CD4-positive, alpha-beta T cell treated with Interferon alpha-2 for 1 hour (primary cell): ENCODE measurements at regions not wholly inside any gene's neighbourhood (a gene's known extent, or its start where the extent isn't known, plus 50 kb on each side); places are given as distances from the start of the nearest gene placed in this dataset.
A peak's percentile ranks its signal among the peaks of the same experiment; 100 is the strongest.
"Not testable (repeated sequence)": the region's sequence is repeated elsewhere in the genome, so short reads cannot be mapped to it uniquely, and the experiment has no call there.

Experiments
- DNase-seq, 2 donors: peaks; one replicate each; pipeline ENCODE4 v3.0.0-alpha.2; 2020 to 2022

DNA sequence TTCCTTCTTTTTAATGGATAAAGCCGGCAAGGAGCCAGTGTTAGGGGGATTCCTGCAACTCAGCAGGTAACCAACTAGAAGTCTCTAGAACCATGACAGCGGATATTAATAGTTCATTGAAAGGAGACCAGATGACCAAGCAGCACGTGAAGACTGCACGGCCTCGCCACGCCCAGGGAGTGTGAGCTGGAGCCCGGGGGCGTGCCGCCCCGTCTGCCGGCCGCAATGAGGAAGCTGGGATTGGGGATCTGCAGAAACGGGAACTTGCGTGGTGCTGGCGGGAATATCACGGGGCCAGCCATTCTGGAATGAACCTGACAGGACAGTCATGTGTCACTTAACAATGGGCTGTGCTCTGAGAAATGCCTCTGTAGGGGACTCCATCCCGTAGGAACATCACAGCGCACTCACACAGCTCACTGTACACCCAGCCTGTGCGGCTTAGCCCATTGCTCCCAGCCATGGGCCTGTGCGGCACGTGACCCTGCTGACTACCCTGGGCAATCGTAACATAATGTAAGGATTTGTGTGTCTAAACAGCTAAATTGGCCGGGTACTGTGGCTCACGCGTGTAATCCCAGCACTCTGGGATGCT, 4092.8 kb upstream of the TPTE start:
- DNase-seq: peak in 1 of 2 donors; percentile 13

DNA sequence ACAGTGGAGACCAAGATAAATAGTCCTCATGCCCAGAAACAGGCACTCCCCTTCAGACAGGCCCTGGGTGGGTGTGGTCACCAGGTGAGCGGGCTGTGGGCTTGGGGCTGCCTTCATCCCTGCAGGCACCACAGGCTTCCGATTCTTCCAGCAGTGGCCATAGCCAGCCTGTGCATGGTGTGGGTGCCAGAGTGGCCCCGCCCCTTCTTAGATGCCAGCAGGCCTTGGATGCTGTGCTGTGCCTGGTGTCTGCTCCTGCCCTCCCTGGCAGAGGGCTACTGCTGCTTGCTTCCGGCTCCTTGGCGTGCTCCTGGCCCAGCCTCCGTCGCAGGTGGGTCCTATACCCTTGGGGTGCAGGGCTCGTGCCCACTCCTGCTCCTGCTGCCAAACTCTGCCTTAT, 4091.5 kb upstream of the TPTE start:
- not testable (repeated sequence) for DNase-seq

DNA sequence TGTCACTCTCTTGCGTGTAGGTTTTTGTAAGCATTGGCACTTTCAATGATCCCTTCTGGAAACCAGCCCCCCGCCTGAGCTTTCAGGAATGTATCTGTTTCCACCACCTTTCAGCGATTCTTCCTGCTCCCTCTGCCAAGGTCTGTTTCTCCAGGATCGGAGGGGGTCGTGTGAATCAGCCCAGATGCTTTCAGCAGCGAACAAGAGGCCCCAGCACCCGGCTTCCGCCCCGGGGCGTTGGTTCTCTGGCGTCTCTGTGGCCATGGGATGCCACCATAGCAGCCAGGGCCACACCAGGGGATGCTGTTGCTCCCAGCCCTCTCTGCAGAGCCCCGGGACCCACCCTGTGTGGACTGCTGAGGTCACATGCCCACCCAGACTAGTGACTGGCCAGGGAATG, 4088.2 kb upstream of the TPTE start:
- not testable (repeated sequence) for DNase-seq

DNA sequence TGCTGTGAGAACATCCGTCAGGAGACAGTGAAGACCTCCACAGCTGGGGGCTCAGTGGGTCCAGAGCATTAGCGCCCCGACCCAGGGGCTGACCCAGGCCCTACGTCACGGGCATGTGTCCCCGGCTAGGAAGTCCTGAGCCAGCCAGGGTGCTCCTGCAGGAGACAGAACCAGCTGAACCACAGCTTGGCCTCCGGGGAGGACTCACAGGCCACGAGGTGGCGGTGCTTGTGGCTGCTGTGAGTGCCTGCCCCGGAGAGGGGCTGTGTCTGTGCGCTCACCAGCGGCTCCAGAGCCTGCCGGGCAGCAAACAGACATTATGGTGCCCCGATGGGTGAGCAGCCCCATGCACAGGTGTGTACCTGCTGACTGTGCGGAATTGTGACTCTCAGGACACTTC, 4085.2 kb upstream of the TPTE start:
- DNase-seq: not testable (repeated sequence)

DNA sequence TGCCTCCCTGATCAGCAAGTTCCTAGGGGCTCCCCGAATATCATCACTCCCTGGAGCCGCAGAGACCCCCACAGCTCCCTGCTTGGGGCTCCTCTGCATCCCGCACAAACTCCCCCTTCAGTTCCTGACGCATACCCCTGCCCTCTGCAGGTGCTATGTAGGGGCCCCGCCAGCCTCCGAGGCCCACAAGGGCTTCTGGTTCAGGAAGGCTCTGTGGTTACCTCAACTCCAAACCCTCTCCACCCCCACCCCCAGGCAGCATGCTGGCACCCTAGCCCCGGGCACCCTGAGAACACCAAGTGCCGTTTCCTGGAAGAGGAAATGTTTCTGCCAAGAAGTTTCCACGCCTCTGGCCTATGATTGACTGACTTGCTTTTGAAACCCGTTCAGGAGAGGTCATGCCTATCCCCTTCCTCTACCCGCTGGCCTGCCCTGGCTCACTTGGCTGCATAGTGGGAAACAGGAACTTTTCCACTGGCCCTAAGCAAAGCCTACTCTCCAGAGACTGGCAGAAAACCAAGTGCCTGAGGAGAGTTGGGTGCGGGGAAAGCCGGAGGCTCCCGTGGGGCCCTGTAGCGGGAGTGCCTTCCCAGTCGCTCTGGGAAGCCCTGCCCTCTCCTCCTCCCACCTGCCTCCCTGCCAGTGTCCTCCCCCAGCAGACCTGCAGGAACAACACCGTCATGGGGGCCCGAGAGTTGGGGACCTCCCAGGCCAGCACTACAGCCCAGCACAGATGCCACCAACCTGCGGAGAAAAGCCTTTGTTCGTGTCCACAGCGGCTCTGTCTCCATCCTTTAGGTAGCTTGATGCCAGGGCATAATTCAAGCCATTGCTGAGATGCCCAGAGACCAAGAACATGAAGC, 4084.2 kb upstream of the TPTE start:
- not testable (repeated sequence) for DNase-seq

DNA sequence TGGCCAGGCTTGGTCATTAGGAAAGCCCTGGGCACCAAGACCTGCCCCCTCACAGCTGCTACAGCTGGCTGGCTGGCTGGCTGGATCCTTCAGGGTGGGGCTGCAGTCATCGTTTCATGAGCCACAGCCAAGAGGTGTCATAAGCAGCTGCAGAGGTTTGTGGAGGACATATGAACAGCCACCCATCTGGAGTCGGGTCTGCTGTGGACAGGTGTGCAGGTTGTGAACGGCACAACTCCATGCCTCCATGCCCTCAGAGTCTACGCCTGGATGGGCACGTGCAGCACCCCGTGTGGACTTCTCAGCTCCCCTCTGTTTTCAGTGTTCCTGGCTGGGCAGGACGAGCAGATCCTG, 4083.6 kb upstream of the TPTE start:
- not testable (repeated sequence) for DNase-seq

DNA sequence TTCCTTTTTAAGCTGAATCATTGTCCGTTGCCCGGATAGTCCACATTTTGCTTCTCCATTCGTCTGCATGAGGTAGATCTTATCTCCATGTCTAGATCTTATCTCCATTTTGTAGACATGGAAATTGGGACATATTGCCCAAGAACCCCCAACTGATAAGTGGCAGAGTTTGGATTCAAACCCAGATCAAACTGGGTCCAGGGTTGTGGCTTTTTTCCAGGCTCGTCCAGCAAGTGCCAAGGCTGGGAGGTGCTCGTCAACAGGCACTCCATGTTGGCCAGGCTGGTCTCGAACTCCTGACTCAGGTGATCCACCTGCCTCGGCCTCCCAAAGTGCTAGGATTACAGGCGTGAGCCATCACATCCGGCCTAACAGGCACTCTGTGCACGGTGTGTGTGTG, 4082.3 kb upstream of the TPTE start:
- not testable (repeated sequence) for DNase-seq

DNA sequence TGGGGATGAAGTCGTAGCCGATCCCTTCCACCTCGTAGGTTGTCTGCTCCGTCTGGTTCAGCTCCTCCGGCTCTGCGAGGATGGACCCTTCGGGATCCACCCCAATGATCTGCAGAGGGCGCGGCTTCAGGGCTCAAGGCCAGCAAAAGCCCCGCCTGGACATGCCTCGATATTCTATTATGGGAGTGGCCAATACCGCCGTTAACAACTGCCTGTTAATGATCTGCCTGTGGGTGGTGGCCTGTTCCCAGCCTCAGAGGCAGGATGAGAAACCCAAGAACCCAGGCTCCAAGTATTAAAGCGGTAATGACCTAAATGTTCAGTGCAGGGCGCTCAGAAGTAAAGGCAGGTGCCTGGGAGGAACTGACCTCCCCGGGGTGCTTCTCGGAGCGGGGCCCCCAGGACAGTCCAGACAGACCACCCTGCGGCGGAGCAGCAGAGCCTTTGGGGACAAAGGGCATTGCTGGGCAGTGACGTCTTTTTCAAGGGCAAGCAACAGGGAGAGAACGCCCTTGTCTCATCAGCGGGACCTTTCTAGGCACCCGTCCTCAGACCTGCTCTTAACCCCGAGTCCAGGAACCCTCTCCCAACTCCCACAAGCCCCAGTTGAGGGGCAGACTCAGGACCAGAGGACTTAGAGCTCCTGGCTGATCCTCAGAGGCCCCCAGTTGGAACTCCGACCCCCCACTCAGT, 4066.6 kb upstream of the TPTE start:
- DNase-seq: not testable (repeated sequence)

DNA sequence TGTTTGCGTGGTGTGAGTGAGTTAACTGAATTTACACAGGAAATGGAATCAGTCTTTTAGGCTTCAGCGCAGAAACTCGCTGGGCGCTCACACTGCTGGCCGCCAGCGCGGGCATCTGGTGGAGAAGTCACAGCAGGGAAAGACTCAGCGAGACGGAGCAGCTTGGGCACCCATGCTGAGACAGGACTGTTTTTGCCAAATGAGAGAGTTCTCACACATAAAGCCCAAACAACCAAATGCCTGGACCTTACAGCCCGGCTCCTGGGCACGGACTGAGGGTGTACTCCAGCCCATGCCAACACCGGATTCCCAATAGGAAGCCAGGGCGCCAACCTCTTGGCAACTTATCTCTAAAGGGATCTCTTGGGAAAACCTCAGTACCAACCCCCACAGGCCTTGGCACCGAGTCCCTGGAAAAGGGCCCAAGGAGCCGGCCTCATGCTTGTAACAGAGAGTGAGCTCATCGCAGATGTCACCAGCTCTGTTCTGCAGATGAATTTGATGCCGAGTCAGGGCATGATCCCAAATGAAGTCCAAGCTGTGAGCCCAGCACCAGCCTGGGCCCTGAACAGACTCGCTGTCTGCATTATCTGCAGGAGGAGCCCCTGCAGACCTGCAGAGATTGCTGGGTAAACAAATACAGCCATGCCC, 4065.2 kb upstream of the TPTE start:
- not testable (repeated sequence) for DNase-seq

DNA sequence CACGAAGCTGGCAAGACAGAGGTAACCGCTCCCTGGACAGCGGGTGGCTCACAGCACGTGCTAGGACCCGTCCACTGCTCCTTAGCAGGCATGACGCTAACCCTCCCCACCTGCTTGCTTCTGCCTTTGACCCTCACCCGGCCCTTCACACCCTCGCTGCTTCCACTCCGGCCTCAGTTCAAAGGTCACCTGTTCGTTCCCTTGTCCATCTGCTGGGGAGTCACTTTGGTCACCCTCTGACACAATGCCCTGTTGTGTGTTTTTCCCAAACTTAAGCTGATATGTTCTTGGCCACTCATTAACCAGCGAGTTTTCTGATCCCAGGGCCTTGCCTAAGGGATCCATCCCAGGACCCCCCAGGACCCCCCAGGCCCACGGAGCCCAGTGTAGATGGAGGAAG, 4061.6 kb upstream of the TPTE start:
- DNase-seq: not testable (repeated sequence)

DNA sequence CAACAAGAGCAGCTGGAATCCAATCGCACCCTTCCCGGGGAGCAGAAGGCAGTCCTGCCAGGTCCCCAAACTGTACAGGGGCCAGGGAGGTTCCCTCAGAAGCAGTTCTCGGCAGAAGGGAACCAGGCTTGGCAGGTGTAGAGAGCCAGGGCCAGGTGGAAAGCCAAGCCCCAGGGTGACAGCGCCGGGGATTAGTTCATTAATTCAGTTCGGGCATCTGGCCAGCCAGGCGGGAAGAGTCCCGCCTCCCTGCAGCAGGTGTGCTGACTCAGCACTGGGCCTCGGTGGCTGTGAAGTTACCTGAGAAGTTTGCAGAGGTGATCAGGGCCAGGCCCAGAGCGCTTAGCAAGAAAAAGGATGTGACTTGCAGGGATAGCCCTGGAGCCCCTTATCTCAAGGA, 4060.0 kb upstream of the TPTE start:
- DNase-seq: not testable (repeated sequence)

DNA sequence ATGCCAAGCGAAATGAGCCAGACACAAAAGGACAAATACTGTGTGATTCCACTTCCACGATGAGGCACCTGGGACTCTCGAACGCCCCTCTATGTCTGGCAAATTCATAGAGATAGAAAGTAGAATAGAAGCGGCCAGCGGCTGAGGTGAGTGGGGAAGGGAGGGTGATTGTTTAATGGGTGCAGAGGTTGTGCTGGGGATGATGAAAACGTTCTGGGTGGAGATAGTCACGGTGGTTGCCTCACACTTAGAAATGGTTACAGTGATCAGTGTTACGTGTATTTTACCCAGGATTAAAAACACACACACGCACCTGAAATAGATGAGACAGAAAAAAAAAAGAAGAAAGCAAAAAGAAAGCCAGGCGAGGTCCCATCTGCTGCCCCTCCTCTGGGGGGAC, 4057.0 kb upstream of the TPTE start:
- DNase-seq: not testable (repeated sequence)

DNA sequence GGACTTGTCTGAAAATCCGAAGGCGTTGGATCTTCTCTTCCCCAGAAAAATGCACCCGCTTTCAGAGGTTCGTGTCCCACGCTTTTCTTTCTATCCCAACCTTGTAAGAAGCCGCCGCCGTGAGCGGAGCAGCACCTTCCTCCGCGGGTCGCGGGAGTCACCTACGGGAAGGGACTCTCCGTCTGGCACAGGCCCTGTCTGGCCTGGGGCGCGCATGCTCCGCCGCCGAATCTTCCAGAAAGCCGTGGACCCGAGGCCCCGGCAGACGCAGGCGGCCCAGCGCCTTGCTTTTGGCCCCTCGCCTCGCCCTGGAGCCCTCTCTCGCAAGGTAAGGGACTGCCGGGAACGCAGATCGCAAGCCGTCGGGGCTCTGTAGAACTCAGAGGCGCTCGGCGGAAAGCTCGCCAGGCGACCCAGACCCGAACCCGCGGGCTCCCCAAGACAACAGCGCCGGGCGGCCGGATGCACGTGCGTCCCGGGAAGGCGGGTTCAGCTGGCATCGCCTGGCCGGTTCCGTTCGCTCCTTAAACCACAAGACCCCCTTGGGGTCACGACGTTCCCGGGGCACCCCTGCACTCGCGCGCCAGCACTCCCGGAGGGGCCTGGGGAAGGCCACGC, 4055.2 kb upstream of the TPTE start:
- DNase-seq: not testable (repeated sequence)

DNA sequence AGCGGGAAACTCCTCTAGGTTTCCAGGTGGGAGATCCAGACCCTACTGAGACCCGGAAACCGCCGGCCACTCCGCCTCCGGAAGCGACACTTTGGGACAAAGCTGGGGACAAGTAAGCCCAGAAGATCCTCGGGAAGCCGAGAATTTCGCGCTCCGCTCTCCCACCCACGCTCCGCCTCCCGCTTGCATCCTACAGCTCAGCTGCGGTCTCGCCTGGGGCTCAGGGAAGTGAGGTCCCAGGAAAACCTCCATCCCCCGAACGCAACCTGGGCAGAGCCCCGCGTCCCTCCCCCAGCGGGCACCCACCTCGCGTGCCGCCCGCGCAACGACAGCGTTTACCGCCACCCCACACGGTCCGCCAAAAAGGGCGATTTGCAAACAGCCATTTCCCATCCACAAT, 4054.7 kb upstream of the TPTE start:
- not testable (repeated sequence) for DNase-seq

DNA sequence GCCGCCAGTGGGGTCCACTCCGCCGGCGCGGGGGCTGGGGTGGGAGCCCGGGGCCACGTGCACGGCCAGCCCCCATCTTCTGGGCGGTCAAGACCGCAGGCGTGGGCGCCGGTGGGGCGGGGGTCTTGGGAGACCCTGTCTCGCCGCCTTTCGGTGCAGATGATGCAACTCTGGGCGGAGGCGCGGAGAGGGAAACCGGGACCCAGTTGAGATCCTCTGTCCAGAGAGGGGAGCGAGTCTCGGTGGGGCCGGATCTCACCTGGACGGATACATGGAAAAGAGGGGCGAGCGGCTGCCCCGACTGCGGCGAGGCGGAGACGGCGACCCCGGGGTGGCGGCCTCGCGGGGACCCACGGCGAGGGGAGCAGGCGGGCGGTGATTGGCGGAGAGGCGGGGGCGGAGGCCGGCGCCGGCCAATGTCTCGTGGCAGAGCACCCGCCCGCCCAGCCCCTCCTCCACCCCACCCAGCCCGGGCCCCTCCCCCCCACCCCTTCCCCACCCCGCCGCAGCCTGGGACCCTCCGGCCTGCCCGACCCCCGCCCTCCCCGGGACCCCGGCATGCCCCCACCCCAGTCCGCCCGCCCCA, 4054.1 kb upstream of the TPTE start:
- not testable (repeated sequence) for DNase-seq

DNA sequence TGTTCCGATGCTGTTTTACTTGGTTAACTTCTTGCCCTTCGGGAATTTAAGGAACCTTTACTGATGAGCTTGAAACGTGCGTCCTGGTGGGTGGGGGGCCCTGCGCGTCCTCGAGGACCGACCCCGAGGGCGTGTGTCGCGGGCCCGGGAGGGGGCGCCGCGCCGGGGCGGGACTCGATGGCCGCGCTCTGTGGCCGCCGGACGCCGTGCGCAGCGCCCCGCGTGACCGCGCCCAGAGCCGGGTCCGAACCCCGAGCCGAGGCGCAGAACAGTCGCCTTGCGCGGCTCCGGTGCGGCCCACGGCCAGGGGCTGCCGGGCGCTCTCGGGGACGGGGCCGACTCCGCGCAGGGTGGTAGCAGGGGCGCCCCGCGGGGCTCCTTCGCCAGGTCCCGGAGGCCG, 4053.5 kb upstream of the TPTE start:
- not testable (repeated sequence) for DNase-seq

DNA sequence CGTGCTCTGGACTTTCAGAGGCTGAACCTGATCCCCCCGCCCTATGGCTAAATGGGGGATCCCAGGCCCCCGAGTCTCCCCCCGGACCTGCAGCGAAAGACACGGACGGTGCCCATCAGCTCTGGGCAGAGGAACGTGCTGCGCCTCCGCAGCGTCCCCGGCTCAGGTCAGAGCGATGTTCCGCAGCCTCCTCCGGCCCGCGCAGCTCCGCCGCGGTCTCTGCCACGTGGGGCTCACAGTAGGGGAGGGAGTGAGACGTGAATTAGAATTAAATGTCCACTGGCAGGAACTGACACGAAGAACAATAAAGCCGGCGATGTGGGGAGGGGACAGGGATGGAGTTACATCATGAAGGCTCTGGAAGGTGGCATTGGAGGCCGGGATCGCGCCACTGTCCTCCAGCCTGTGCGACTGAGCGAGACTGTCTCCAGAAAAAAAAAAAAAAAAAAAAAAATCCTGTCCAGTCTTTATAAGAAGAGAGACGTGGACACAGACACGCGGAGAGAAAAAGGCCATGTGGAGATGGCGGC, 4053.0 kb upstream of the TPTE start:
- not testable (repeated sequence) for DNase-seq

DNA sequence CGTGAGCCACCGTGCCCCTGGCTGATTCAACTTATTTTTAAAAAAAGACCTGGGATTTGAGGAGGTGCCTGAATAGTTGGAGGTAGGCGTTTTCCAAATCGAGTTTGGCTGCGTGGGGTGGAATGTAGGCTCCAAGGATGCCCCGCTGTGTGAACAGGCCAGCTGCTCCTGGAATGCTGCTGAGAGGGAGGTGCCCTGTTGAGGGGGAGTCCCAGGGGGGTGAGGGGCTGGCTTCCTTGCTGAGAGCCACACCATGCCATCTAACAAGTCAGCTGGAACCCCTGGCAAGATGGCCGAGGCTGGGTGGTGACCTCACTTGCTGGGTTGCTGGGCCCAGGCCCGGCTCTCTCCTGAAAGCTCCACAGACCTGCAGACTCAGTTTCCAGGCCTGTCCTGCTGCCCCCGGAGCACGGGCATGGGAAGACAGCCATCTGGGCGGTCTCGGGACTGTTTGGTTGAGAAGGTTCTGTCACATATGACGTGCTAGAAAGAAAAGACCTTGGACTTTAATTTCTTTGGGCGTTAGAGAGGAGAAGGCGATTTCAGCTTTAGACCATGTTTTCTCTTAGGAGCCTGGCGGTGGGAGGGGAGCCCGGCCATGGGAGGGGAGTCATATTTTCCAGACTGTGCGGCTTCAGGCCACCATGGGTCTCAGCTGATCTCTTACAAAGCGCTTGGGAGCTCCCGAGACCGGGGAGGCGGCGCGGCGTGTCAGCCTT, 4047.0 kb upstream of the TPTE start:
- not testable (repeated sequence) for DNase-seq

DNA sequence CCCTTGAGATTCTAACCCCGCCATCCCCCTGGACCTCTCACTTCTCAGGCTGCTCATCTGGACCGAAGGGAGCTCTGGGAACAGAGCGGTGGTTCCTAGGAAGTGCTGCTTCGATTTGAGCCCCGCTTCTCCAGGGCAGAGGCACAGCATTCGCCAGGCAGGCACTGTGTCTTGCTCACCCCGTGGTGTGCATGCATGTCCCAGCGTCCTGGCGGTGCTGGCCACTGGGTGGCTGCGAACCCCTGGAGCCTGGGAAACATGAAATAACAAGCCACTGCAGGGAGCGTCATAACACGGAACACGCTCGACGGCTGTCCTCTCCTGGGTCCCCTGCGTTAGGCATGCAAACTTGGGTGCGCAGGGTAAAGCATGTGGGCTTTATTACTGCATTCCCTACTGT, 4040.3 kb upstream of the TPTE start:
- not testable (repeated sequence) for DNase-seq

DNA sequence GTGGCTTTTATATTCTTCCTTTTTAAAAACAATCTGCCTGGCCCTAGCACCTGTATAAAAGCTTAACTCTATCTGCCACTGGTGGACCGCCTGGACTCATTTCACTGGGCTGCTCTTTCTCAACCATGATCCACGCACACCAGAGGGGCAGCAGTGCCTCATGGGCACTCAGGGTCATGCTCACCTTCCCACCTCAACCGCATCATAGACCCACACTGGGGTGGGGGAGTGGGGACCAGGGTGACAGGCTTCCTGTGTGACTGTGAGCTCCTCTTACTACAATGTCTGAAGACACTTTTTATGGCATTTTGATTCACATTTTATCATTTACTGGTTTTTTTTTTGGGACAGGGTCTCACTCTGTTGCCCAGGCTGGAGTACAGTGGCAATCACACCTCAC, 4038.8 kb upstream of the TPTE start:
- not testable (repeated sequence) for DNase-seq

DNA sequence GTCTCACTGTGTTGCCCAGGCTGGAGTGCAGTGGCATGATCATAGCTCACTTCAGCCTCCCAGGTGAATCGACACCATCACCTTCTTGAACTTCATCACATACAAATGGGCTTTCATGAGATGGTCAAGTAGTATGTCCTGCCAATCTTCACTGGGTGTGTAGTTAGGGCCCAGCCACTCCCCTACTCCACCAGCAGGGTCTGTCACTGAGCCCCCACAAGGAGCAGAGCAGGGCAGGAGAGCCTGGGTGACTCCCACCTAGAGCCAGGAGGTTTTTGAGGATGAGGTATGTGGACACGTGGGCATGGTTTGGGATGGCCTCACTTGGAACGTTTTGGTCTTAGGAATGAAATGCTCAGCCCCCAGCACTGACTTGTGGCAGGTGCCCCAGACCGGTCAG, 4037.7 kb upstream of the TPTE start:
- not testable (repeated sequence) for DNase-seq
